Esophagus squamous epithelium (tissue), 5 donors: ENCODE measurements at regions not wholly inside any gene's neighbourhood (a gene's known extent, or its start where the extent isn't known, plus 50 kb on each side); places are given as distances from the start of the nearest gene placed in this dataset.

ENCODE experiments used
- DNase-seq: peaks from one replicate; lab custom pipeline; 2025; lab: John Stamatoyannopoulos, UW
- H3K27ac ChIP-seq, 4 donors: fragments of 200-600 bp; sonication (generic); one replicate each; pipeline ENCODE4 v1.5.1; 2016 to 2019; ENCODE audit warnings: mild to moderate bottlenecking in 1 of 4
- H3K27me3 ChIP-seq, 4 donors: fragments of 200-600 bp; sonication (generic); 1 replicate in 3 of 4; 2 replicates in 1 of 4; pipeline versions ENCODE4 v1.5.1 to v1.6.0; 2017 to 2021; ENCODE audit warnings: antibody characterized with exemption in 1 of 4
- H3K36me3 ChIP-seq, 3 donors: fragments of 200-600 bp; sonication (generic); one replicate each; pipeline ENCODE4 v1.5.1; 2016 to 2019
- H3K4me1 ChIP-seq, 3 donors: fragments of 200-600 bp; sonication (generic); one replicate each; pipeline ENCODE4 v1.5.1; 2017 to 2019
- H3K4me3 ChIP-seq, 4 donors: fragments of 200-600 bp; sonication (generic); 1 replicate in 3 of 4; 2 replicates in 1 of 4; pipeline ENCODE4 v1.5.1; 2016 to 2019; ENCODE audit warnings: mild to moderate bottlenecking in 2 of 4, moderate library complexity in 1 of 4
- H3K9me3 ChIP-seq, 3 donors: fragments of 200-600 bp; sonication (generic); one replicate each; pipeline ENCODE4 v1.5.1; 2016 to 2019
- POLR2A ChIP-seq, 4 donors: fragments of 450-650 bp; IDR thresholded peaks; one replicate each; pipeline ENCODE4 v1.6.1; 2017; ENCODE audit warnings: antibody characterized with exemption in 4 of 4, mild to moderate bottlenecking in 4 of 4, moderate library complexity in 3 of 4
- WGBS, 2 donors: methylation state at CpG; one replicate each; pipeline ENCODE4 v1.1.5; 2018; 5-methylcytosine and 5-hydroxymethylcytosine counted together
- intact Hi-C: fragments of 100-400 bp; cut with DNase I; formaldehyde crosslinking; loops from one replicate; pipeline ENCODE4 v1.15.0; 2022
- TF ChIP-seq, protein P1 (sequence below), 6 experiments: fragments of 450-650 bp in 4 of 6; fragments of 200-600 bp in 2 of 6; sonication (generic) in 2 of 6; IDR thresholded peaks; one replicate each; pipeline ENCODE4 v1.5.1; 2016 to 2019; ENCODE audit warnings: antibody characterized with exemption in 6 of 6, mild to moderate bottlenecking in 4 of 6, moderate library complexity in 4 of 6
- donor health status: DM: yes; HTN: yes; CAD: no.

DNA sequence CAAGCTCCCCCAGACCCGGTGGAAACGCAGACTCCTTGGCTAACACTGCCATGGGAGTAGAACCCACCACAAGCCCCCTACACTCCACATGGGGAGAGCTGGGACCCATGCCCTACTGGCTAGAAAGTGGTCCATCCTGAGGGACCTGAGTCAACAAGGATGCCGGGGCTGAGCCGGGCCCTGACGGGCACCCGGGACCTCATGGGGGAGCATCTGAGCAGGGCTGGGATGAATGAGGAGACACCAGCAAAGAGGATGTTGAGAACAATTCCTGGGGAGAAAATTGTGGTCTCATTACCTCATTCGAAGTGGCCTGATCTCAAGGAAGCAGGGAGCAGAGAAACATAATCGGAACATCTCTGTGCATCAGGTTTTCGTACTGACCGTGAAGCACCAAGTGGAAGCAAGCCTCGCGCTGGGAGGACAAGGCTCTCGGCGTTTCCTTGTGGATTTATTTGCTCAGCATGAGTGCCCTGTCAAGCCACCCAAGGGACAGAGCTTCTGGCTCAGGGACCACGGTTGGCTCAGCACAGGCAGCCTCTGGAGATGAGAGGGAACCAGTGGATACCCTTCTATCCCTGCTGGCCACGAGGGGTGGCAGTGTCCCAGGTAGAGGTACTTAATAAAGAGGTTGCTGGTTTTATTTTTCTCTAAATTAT lies 132.2 kb upstream of the FAM20C start:
- no peak for DNase-seq
- intact Hi-C loops = no loop called here
- peaks cover 0 to 3% (median 0%) of the 10 kb centered on the region in 4 donors for H3K27me3 ChIP-seq
- H3K4me3 ChIP-seq = no peak overlapping the region
- H3K36me3 ChIP-seq = no peaks in the 10 kb centered on the region
- peaks cover 0 to 29% (median 7%) of the 10 kb centered on the region in 3 donors for H3K4me1 ChIP-seq
- TF ChIP-seq, protein P1, sequence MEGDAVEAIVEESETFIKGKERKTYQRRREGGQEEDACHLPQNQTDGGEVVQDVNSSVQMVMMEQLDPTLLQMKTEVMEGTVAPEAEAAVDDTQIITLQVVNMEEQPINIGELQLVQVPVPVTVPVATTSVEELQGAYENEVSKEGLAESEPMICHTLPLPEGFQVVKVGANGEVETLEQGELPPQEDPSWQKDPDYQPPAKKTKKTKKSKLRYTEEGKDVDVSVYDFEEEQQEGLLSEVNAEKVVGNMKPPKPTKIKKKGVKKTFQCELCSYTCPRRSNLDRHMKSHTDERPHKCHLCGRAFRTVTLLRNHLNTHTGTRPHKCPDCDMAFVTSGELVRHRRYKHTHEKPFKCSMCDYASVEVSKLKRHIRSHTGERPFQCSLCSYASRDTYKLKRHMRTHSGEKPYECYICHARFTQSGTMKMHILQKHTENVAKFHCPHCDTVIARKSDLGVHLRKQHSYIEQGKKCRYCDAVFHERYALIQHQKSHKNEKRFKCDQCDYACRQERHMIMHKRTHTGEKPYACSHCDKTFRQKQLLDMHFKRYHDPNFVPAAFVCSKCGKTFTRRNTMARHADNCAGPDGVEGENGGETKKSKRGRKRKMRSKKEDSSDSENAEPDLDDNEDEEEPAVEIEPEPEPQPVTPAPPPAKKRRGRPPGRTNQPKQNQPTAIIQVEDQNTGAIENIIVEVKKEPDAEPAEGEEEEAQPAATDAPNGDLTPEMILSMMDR (IDR thresholded peaks at IDR 0.05) = no peak
- TF ChIP-seq POLR2A (IDR thresholded peaks at IDR 0.05) = no peak
- 72 to 77% methylated on average over 10 to 12 of the region's 16 CpGs for WGBS, 2 donors
- H3K9me3 ChIP-seq = no peaks in the 10 kb centered on the region
- H3K27ac ChIP-seq = no peak overlapping the region

DNA sequence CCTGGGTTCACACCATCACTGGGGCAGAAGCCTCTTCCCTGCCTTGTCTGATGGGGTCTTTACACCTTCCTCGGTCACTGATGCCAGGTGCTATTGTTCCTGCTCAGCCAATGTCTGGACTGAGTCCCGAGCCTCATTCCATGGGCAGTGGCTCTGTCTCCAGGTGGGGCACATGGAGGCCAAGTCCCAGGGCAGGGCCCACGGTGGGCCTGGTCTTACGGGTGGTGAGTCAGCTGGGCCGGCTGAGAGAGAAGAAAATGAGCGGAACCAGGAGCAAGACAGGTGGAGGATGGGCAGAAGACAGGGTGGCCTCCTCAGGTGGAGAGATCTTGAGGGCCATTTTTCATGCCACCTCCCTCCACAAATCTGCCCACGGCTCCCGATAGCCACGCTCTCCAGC lies 131.7 kb upstream of the FAM20C start:
- H3K4me3 ChIP-seq = no peak overlapping the region
- H3K27me3 ChIP-seq = peaks cover 0 to 4% (median 0%) of the 10 kb centered on the region in 4 donors
- WGBS, 2 donors = 72 to 83% methylated on average over 3 to 5 of the region's 9 CpGs
- no peaks in the 10 kb centered on the region for H3K36me3 ChIP-seq
- TF ChIP-seq, protein P1 (IDR thresholded peaks at IDR 0.05) = no peak
- no peak for TF ChIP-seq POLR2A (IDR thresholded peaks at IDR 0.05)
- no peak for DNase-seq
- intact Hi-C loops = no loop called here
- no peaks in the 10 kb centered on the region for H3K9me3 ChIP-seq
- H3K4me1 ChIP-seq = peaks cover 0 to 34% (median 10%) of the 10 kb centered on the region in 3 donors
- no peak overlapping the region for H3K27ac ChIP-seq

DNA sequence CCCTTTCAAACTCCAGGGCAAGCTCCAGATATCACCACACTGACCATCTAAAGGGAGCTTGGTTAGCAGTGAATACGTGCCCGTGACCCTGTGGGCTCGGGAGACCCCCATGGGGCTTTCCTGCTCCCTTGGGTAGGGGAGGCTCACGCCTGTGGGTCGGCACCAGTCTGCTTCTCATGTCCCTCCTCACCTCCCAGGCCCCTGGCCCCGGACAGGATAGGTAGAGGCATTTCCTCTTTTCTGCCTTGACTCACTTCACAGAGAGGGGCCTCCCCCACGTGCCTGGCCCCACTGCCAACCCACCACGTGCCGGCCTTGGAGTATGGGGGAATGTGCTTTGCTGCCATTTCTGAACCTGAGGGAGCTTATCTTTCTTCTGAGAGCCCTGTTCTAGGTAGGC lies 131.3 kb upstream of the FAM20C start:
- intact Hi-C loops = no loop called here
- no peak for DNase-seq
- peaks cover 0 to 36% (median 10%) of the 10 kb centered on the region in 3 donors for H3K4me1 ChIP-seq
- H3K27ac ChIP-seq = no peak overlapping the region
- H3K9me3 ChIP-seq = no peaks in the 10 kb centered on the region
- H3K4me3 ChIP-seq = no peak overlapping the region
- H3K36me3 ChIP-seq = no peaks in the 10 kb centered on the region
- no peak for TF ChIP-seq POLR2A (IDR thresholded peaks at IDR 0.05)
- TF ChIP-seq, protein P1 (IDR thresholded peaks at IDR 0.05) = no peak
- 79 to 90% methylated on average over 4 to 6 of the region's 9 CpGs for WGBS, 2 donors
- peaks cover 0 to 4% (median 0%) of the 10 kb centered on the region in 4 donors for H3K27me3 ChIP-seq

DNA sequence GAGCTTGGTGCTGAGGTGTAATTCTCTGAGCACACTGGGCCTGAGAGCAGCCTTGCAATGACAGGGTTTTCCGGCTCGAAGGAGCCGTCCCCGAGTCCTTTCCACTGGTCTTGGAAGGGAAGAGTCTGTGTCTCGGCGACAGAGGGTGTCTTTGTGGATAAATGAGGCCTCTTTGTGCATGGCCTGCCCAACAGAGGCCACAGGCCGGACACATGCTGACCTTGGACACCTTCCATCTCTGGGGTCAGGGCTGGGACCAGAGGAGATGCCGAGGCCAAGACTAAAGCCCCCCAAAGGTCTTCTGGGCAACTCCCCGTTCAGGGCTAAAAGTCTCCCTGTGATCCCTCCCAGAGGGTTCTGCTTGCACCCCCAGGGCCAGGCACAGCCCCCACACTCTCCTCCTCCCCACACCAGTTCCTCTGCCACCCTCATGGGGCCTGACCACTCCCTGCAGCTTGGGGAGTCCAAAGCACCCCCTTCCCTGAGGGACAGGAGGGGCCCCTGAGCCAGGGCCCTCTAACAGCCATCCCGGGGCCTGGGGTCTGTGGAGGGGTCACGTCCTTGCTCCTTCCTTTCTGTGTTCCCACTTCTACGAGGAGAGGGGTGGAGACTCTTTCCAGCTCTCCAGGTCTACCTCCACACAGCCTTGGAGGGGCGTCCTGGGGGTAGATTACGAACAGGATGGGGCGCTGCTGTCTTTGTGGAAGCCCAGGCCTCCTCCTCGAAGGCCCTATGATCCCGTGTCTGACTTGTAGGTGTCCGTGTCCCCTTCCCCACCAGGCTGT lies 130.6 kb upstream of the FAM20C start:
- 80 to 94% methylated on average over 6 to 7 of the region's 18 CpGs for WGBS, 2 donors
- intact Hi-C loops = no loop called here
- H3K27ac ChIP-seq = no peak overlapping the region
- no peaks in the 10 kb centered on the region for H3K9me3 ChIP-seq
- H3K4me1 ChIP-seq = peaks cover 0 to 36% (median 10%) of the 10 kb centered on the region in 3 donors
- H3K4me3 ChIP-seq = no peak overlapping the region
- no peak for DNase-seq
- no peaks in the 10 kb centered on the region for H3K36me3 ChIP-seq
- TF ChIP-seq, protein P1 (IDR thresholded peaks at IDR 0.05) = no peak
- TF ChIP-seq POLR2A (IDR thresholded peaks at IDR 0.05) = no peak
- peaks cover 0 to 4% (median 0%) of the 10 kb centered on the region in 4 donors for H3K27me3 ChIP-seq
